Transverse colon (tissue), 4 donors: ENCODE measurements at regions not wholly inside any gene's neighbourhood (a gene's known extent, or its start where the extent isn't known, plus 50 kb on each side); places are given as distances from the start of the nearest gene placed in this dataset.

Experiments used
- DNase-seq: peaks from one replicate; pipeline ENCODE4 v3.0.0-alpha.2; 2019
- H3K27ac ChIP-seq, 4 donors: fragments of 200-600 bp; sonication (generic); 2 replicates each; pipeline ENCODE4 v1.5.1; 2016 to 2018; ENCODE audit warnings: inconsistent platforms in 4 of 4
- H3K27me3 ChIP-seq: fragments of 200-600 bp; sonication (generic); 2 replicates; pipeline ENCODE4 v1.5.1; 2017; ENCODE audit warnings: inconsistent platforms
- H3K36me3 ChIP-seq, 4 donors: fragments of 200-600 bp; sonication (generic); 2 replicates each; pipeline ENCODE4 v1.5.1; 2017 to 2019; ENCODE audit warnings: inconsistent platforms in 4 of 4
- H3K4me1 ChIP-seq, 4 donors: fragments of 200-600 bp; sonication (generic); 2 replicates each; pipeline ENCODE4 v1.5.1; 2017 to 2020; ENCODE audit warnings: inconsistent platforms in 4 of 4
- H3K4me3 ChIP-seq, 4 donors: fragments of 200-600 bp; sonication (generic); 1 replicate in 1 of 4; 2 replicates in 3 of 4; pipeline versions ENCODE4 v1.5.1 to v1.6.1; 2017 to 2019; ENCODE audit warnings: inconsistent platforms in 4 of 4
- H3K9me3 ChIP-seq, 2 donors: fragments of 200-600 bp; sonication (generic); 2 replicates each; pipeline ENCODE4 v1.5.1; 2017 to 2019; ENCODE audit warnings: inconsistent platforms in 2 of 2
- CTCF ChIP-seq, 5 experiments: fragments of 200-600 bp in 3 of 5; fragments of 450-650 bp in 2 of 5; sonication (generic) in 3 of 5; IDR thresholded peaks; 1 replicate in 2 of 5; 2 replicates in 3 of 5; pipeline ENCODE4 v1.5.1; 2016 to 2017; ENCODE audit warnings: antibody characterized with exemption in 5 of 5, inconsistent platforms in 3 of 5, mild to moderate bottlenecking in 2 of 5, moderate library complexity in 1 of 5
- EP300 ChIP-seq: sonication (generic); formaldehyde crosslinking; IDR thresholded peaks from one replicate; pipeline ENCODE4 v1.6.1; 2017; ENCODE audit warnings: antibody characterized with exemption, low read depth
- POLR2A ChIP-seq: fragments of 450-650 bp; IDR thresholded peaks from one replicate; pipeline ENCODE4 v1.6.1; 2016; ENCODE audit warnings: antibody characterized with exemption, mild to moderate bottlenecking, moderate library complexity
- POLR2AphosphoS5 ChIP-seq, 3 donors: sonication (generic); formaldehyde crosslinking; IDR thresholded peaks; one replicate each; pipeline ENCODE4 v1.6.1; 2016; ENCODE audit warnings: antibody characterized with exemption in 3 of 3
- WGBS, 2 donors: methylation state at CpG; one replicate each; pipeline ENCODE4 v1.1.5; 2018; ENCODE audit warnings: low coverage in 1 of 2; 5-methylcytosine and 5-hydroxymethylcytosine counted together
- in situ Hi-C, 4 donors: fragments of 200-750 bp; cut with MboI; loops; one replicate each; pipeline versions ENCODE4 v1.15.0 to v1.15.1; 2017; ENCODE audit warnings: low sequenced_read_pairs in 3 of 4, low pct_ligation_motif_present in 1 of 4, low pct_unique_long_range_greater_than_20kb in 1 of 4
- intact Hi-C: fragments of 100-400 bp; cut with DNase I; formaldehyde crosslinking; loops from one replicate; pipeline ENCODE4 v1.15.1; 2023; ENCODE audit warnings: low total_unique reads

GRCh38 chr4:14218641-14219040 is 591.1 kb upstream of the BOD1L1 start:
- DNase-seq = no peak
- TF ChIP-seq EP300 (no peak), CTCF (IDR thresholded peaks at IDR 0.05) (no peak), POLR2AphosphoS5 (IDR thresholded peaks at IDR 0.05) (no peak), POLR2A (no peak)
- intact Hi-C loops (no loop called here), in situ Hi-C loops (no loop called here)
- Histone ChIP-seq H3K27ac (no peak overlapping the region), H3K27me3 (no peaks in the 10 kb centered on the region), H3K9me3 (no peaks in the 10 kb centered on the region), H3K4me3 (no peak overlapping the region), H3K4me1 (no peaks in the 10 kb centered on the region), H3K36me3 (no peaks in the 10 kb centered on the region)
- WGBS, 2 donors = 67% methylated on average over 4 of the region's 4 CpGs; no CpG with 5 or more reads in 1 of the 2 donors

DNA sequence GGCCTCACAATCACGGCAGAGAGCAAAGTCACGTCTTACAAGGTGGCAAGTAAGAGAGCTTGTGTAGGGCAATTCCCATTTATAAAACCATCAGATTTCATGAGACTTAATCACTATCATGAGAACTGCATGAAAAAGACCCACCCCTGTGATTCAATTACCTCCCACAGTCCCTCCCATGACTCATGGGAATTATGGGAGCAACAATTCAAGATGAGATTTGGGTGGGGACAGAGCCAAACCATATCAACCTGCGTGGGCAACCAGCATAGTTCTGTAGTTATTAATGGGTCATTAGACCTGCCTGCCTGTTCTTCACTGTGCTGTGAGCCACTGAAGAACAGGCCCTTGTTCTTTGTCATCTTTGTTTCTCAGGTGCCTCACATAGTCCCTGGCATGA is 593.7 kb upstream of the BOD1L1 start:
- in situ Hi-C loops (no loop called here), intact Hi-C loops (no loop called here)
- Histone ChIP-seq H3K27me3 (no peaks in the 10 kb centered on the region), H3K4me3 (no peak overlapping the region), H3K36me3 (no peaks in the 10 kb centered on the region), H3K4me1 (no peaks in the 10 kb centered on the region), H3K27ac (no peak overlapping the region), H3K9me3 (no peaks in the 10 kb centered on the region)
- 82 to 96% methylated on average over 2 to 3 of the region's 3 CpGs for WGBS, 2 donors
- TF ChIP-seq POLR2AphosphoS5 (IDR thresholded peaks at IDR 0.05) (no peak), EP300 (no peak), CTCF (IDR thresholded peaks at IDR 0.05) (no peak), POLR2A (no peak)
- DNase-seq = no peak

- Histone ChIP-seq H3K4me1 (no peaks in the 10 kb centered on the region), H3K36me3 (no peaks in the 10 kb centered on the region), H3K9me3 (no peaks in the 10 kb centered on the region), H3K4me3 (no peak overlapping the region), H3K27me3 (no peaks in the 10 kb centered on the region), H3K27ac (no peak overlapping the region)
- no peak for DNase-seq
- intact Hi-C loops = no loop called here
- in situ Hi-C loops = no loop called here
- no peak for TF ChIP-seq POLR2AphosphoS5 (IDR thresholded peaks at IDR 0.05)
- TF ChIP-seq EP300 = no peak
- TF ChIP-seq POLR2A = no peak
- 72 to 76% methylated on average over 4 of the region's 4 CpGs for WGBS, 2 donors
Measured at GRCh38 chr4:14222377-14223029, 595.0 kb upstream of the BOD1L1 start.

GRCh38 chr4:14223461-14223860 is 595.9 kb upstream of the BOD1L1 start:
- in situ Hi-C loops = no loop called here
- 100% methylated on average over 1 of the region's 1 CpG; no CpG with 5 or more reads in 1 of the 2 donors for WGBS, 2 donors
- no peak for TF ChIP-seq POLR2A
- no peak for TF ChIP-seq CTCF (IDR thresholded peaks at IDR 0.05)
- TF ChIP-seq POLR2AphosphoS5 (IDR thresholded peaks at IDR 0.05) = no peak
- no peak for TF ChIP-seq EP300

More at GRCh38 chr4:14223461-14223860, 595.9 kb upstream of the BOD1L1 start:
- Histone ChIP-seq H3K9me3 (no peaks in the 10 kb centered on the region), H3K4me3 (no peak overlapping the region), H3K36me3 (no peaks in the 10 kb centered on the region), H3K4me1 (no peaks in the 10 kb centered on the region), H3K27ac (no peak overlapping the region), H3K27me3 (no peaks in the 10 kb centered on the region)
- intact Hi-C loops = no loop called here
- no peak for DNase-seq
